Cardiac septum (tissue), 1 donor: ENCODE measurements at regions not wholly inside any gene's neighbourhood (a gene's known extent, or its start where the extent isn't known, plus 50 kb on each side); places are given as distances from the start of the nearest gene placed in this dataset.

Experiments used
- DNase-seq: peaks from one replicate; pipeline ENCODE4 v3.0.0-alpha.2; 2020; ENCODE audit warnings: low spot score
- intact Hi-C: fragments of 100-400 bp; cut with DNase I; formaldehyde crosslinking; loops from one replicate; pipeline ENCODE4 v1.14.0; 2022
- donor health status: DM: no; HTN: no; CAD: no.

DNA sequence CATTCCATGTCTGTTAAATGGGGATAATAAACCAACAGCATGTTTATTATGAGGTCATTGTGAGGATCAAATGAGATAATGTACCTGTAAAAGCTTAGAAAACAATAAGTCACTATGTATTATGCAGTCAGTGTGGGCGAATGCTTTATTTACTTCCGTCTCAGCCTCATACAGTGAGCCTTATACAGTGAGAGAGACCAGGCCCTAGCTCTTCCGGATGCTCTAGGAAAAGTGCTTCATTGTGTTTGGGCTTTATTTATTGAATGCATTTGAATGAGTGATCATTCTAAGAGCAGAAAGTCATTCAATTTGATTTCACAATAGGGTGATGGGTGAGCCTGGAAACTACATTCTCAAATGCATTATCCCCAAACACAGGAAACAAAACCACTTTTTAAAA lies 603.9 kb upstream of the FANCL start:
- no peak for DNase-seq
- intact Hi-C loops = no loop called here

DNA sequence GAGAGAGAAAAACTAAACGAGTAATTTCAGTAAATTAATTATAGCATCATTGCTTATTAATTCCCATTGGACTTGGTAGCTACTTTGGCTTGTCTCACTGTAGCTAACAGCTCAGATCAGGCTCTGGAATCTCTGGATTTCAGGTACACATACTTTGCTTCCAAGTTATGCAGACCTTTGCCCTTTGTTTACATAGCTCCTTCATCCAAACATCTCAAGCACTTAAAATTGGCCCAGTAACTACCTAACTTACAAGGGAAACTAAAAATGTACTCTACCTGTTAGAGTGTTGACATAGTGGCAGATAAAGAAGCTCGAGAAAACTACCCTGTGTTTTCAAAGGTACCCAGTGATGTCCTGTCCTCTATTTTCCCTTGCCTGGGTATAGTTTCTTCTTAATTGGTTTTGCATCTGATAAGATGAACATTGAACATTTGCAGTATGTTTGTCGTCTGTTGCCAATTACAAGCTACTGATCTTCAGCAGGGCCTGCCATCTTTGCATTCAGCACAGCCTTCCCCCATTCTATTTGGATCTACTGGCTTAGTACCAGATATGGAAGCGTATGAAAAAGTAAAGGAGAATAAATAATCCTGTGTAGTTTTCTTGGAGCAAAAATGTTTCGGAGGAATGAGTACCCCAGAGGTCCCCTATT lies 601.5 kb upstream of the FANCL start:
- intact Hi-C loops = no loop called here
- no peak for DNase-seq

DNA sequence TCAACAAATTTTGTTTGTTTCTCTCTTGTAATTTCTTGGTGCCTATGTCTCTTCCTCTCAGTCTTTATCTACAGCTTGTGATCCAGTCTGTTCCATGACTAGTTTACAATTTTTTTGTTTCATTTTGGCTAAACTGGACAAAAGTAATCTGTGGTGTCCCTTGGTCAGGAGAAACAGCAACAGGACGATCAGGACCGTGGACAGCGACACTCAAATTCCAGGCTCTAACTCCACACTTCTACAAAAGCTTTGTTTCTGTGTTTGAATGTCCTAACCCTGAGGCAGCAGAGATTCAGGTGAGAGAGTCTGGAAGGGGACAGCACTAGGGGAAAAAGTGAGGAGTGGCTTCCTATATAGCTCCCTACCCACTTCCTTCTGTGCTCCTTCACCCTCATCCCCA lies 593.3 kb upstream of the FANCL start:
- no peak for DNase-seq
- intact Hi-C loops = no loop called here

DNA sequence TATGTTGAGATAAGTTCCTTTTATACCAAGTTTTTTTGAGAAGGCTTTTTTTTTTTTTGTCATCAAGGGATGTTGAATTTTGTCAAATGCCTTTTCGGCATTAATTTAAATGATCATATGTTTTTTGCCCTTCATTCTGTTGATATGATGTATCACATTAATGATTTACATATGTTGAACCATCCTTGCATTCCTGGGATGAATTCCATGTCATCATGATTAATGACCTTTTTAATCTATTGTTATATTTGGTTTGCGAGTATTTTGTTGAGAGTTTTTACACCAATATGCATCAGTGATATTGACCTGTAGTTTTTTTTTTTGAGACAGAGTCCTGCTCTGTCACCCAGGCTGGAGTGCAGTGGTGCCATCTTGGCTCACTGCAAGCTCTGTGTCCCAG lies 585.7 kb upstream of the FANCL start:
- intact Hi-C loops = no loop called here
- DNase-seq = no peak

DNA sequence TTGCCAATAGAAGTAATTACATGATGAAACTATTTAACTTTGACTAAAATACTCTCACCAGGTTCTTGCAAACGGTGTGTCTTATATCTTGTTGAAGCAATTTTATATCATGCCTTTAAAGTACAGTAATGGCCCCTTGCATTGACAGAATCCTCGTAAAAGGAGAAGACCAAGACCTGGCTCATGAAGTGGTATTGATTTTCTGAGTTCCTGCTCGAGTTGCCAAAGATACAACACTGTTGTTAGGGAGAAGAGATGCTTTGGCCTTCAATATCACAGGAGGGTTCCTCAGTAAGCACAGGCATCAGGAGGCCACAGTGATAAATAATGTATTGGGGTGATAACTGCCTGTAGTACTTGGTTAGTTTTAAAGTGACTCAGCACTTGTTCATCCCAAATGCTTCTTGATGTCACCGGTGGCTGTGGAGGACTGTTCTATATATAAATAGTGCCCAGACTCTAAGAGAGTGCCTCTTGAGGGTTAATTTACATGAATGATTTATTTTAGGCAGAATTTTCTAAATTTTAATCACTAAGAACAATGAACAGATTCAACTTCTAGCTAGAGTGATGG lies 571.7 kb upstream of the FANCL start:
- no peak for DNase-seq
- intact Hi-C loops = no loop called here

DNA sequence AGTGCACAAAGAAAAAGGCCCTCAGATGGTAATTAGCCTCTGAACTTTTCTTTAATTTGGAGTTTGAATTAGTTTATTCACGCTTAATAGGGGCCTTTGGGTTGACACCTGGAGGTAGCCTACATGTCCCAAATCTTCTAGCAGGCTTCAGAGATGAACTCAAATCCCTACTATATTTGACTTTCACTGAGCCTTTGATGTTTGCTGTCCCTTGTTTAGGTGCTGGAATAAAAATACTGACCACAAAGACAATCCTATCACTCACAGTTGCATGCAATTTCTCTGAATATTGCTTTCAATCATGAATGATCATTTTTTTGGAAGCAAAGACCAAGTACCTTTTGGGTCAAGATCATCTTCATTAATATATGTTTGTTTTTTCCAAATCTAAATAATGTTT lies 564.0 kb upstream of the FANCL start:
- intact Hi-C loops = no loop called here
- DNase-seq = no peak

DNA sequence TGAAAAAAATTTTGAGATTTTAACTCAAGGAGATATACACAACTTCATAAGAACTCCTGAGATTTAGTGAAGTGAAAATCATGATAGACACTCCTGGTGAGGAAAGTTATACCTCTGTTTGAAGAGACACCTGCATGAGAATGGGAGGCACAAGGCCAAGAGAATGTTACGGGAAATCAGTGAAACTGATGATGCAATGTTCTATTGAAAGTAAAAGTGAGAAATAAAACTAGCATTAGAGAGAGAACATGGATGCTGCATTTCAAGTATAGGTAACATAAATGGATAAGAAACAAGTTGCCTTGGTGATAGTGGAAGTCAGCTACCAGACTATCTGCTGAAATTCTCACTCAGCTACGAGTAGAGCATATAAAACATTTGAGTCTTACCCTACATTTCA lies 562.1 kb upstream of the FANCL start:
- intact Hi-C loops = no loop called here

DNA sequence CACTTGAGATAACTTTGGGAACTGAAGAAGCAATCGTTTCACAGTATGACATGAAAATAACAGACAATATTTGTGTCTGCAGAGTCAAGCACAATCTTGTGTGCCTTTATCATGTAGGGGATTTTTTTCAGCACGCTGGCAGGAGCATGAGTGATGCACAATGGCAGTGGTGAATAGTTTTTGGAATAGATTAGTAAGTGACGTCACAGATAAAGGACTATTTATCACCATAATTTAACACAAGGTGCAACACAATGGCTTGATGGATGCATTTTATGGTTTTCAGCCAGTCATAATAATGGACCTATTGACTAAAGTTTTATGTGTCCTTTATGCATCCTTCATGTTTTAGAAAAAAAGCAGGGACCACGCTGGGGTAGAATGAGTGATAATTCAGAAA lies 559.8 kb upstream of the FANCL start:
- intact Hi-C loops = no loop called here
- no peak for DNase-seq

More for the DNA sequence above, 562.1 kb upstream of the FANCL start:
- no peak for DNase-seq

DNA sequence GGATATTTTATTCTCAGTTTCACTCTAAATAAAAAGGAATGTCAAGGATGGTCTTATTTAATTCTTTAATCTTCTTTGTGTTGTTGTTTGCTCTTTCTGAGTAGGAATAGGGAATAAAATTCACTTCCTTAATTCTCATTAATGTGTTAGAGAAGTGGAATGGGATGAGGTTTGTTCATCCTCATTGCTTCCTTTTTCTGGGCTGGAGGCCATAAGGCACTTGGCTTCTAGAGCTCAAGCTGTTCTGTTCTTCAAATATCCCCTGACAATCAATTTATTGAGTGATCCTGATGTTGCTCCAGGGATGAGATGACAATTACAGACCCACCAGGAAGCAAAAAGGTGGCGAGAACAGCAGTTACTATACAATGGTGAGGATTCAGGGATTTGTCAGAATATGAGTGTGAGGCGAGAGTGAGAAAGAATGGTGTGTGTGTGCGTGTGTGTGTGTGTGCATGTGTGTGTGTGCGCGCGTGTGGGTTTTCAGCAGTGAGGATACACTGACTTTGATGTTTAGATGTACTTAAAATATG lies 557.6 kb upstream of the FANCL start:
- no peak for DNase-seq
- intact Hi-C loops = no loop called here

DNA sequence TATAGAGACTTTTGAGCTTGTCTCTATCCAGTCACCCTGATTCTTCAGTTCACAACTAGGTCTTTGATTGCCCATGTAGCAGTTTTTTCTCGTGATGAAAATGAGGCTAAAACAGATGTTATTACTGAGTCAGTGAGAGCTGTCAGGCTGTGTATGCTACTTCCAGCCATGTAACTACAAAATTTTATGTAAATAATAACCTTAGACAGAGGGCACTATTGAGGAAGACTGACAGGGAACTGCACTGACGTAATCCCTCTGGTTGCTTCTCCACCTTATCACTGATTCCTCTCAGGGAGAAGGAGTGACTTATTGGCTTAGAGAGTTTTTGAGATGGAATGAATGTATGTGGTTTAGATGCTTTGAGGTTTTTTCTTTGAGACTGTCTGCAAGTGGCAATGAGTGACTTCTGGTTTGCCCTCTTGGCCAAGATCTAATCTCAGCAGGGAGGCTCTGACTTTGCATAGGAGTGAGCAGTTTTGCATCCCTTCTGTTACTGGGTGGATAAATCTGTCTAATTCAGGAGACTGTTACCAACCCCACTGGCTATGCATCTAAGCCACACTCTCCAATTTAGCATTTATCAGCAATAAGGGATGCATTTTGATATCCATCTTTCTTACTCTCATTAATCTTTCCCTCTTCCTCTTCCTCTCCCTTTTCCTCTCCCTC lies 555.2 kb upstream of the FANCL start:
- no peak for DNase-seq

DNA sequence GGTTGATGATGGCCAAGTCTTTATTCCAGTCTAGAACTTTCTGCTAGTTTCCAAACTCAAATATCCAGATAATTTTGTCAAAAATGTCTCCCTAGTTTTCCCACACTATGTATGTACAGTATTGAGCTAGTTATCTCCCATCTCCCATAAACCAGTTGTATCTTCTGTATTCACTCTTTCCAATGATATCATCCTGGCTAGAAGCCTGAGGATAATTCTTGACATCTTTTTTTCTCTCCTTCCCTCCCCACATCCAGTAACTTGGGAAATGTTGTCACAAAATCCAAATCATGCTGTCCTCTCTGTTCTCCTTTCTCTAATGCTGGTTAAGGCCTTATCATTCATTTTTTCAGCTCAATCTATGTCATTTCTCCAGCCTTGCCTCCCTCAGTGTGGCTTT lies 553.8 kb upstream of the FANCL start:
- no peak for DNase-seq
- intact Hi-C loops = no loop called here

More for the DNA sequence above, 555.2 kb upstream of the FANCL start:
- intact Hi-C loops = no loop called here

DNA sequence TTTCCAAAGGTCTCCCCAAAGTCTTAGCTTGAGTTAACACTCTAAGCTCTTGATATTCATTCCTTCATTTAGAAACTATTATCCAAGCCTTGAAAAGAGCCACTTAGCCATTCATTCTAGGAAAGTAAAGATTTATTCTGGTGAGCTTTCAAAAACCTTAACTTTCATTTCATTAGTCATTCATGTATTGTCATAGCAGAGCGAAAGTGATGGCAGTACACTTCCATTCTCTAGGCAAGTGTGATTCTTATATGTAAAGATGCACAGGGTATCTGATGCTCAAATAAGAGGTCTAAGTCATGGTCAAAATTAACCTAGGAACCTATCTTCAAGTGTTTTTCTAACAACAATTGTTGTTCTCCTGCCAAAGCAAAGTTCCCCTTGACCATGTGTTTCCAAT lies 553.0 kb upstream of the FANCL start:
- intact Hi-C loops = no loop called here
- no peak for DNase-seq

DNA sequence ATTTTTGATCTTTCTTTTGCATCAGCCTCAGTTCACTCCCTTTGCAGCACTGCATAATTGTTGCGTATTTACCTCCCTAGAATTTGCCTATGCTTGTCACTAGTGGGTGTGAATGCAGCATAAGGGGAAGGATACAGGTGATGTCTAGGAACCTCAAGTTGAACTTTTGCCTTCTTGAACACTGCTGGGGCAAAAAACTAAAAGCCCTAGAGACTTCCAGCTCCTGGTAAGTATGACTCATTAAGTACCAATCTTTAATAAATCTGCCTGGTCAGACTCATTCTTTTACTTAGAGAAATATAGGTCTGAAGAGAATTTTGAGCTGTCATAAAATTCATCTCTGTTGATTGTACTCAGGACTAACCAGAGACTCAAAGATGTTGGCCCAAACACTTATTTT lies 547.3 kb upstream of the FANCL start:
- no peak for DNase-seq
- intact Hi-C loops = no loop called here

DNA sequence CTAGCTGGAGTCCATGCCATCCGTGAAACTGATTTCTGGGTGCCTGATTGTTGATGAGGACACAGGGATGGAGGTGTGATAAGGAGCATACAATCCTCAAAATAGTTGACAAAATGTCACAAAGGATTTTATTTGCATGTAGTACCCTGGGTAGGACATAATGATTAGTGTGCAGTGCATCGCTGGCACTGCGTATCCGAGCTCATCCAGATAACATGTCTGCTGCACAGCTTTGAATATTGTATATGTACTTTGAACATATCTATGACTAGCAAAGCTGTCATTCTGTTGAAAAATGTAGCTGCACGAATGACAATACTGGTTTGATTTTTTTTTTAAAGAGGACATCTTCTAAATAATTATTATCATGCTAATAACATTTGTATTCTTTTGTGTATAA lies 529.7 kb upstream of the FANCL start:
- intact Hi-C loops = no loop called here
- no peak for DNase-seq

DNA sequence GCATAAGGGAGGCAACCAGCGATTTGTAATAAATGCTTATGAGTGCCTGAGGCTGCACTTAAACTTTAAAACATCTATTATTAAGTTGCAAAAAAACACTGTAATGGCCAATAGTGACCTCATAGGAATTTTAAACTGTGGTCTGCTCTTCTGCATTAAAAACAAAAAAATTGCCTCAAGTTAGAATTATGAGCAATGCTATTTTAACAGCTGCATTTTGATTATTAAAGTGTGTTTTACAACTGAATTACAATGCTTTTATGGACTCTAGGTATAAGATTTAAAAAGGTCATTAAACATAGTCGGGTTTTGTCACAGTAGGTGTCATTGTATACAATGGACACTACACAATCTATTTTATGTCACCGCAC lies 528.7 kb upstream of the FANCL start:
- intact Hi-C loops = loop anchor here (10.0 kb wide), 1 partner anchor 1815 kb away; no protein-coding TSS in a partner anchor
- DNase-seq = no peak

DNA sequence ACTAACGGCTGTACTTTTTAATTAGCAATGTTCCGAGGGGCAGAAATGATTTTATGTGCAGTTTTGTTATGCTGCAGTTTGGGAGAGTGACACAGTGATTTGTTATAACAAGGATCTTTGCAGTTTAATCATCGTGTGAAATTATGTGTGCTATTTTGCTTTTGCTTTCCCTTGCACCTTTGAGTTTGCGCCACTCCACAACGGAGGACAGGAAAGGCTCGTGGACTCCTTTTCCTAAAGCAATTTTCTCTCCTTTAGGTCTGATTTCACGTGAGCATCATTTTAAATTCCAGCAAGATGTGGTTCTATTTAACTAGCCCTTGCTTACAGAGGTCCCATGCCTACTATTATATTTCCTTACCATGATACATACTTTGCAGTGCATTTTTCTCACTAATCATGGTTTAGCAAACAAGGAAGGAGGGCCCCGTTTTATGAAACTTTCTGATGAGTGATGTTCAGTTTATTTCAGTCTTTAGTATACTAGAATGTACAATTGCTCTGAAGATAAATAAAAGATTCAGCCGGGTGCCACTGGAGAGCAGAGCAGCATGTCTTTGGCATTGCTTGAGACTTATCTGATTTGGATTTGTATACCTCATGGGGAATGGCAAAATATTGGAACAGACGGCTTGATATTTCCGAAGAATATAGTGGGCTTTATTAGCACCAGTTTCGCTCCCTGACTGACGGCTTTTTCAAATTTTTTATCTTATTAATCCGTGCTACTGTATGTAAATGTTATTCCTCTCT lies 528.2 kb upstream of the FANCL start:
- no peak for DNase-seq
- intact Hi-C loops = loop anchor here (10.0 kb wide), 1 partner anchor 1816 kb away; no protein-coding TSS in a partner anchor

DNA sequence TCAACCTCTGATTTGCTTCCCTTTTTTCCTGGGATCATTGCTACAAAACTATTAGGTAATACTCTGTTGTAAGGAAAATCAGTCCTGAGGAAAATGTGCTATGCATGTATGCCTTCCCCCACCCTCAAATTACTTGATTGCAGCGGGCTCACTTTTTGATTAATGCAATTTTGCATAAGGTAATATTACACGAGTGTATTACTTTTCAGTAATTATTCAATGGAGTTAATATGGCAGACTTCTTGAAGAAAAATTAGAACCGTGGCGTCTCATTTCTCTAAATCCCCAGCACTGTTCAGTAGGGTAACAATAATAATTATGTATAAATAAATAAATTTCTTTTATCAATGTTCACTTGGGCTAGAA lies 527.6 kb upstream of the FANCL start:
- no peak for DNase-seq
- intact Hi-C loops = loop anchor here (10.0 kb wide), 1 partner anchor 1816 kb away; no protein-coding TSS in a partner anchor

DNA sequence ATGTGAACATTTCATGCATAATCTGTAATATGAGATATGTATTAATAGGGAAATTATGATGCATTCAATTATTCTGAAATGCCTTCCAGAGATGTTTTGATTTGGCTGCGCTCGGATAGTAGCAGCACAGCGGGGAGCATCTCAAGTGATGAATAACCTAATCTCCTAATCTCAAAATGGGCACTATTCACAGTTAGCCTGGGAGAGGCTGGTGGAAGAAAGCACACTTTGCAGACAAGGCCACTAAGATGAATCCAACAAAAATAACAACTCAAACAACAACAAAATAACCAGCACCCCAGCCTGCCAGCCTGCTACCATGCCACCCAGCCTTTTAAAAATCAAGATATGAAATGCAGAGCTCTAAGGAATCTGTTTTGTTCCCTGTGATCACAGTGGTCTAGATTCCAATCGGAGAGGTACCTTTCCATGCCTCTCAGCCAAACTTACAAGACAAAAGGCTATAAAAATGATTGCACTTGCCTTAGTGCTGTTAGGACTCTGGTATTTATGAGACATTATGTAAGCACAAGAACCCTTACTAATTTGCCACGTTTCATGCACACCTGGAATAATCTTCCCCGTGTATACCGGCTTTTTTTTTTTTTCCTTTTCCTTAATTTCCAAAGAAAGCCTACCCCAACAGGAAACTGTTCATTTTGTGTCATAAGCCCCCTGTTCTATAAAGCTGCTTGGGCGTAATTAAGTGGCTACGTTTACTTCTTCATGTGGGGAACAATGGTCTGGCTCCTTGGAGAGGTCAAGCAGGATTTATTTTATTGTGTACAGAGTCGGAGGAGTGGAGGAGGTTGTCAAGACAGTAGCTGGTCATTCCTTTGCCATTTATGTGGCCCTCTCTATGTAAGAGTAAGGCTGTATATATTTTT lies 526.9 kb upstream of the FANCL start:
- no peak for DNase-seq
- intact Hi-C loops = loop anchor here (10.0 kb wide), 1 partner anchor 1817 kb away; no protein-coding TSS in a partner anchor
